ENCODE measurements at regions not wholly inside any gene's neighbourhood (a gene's known extent, or its start where the extent isn't known, plus 50 kb on each side); places are given as distances from the start of the nearest gene placed in this dataset.

DNA sequence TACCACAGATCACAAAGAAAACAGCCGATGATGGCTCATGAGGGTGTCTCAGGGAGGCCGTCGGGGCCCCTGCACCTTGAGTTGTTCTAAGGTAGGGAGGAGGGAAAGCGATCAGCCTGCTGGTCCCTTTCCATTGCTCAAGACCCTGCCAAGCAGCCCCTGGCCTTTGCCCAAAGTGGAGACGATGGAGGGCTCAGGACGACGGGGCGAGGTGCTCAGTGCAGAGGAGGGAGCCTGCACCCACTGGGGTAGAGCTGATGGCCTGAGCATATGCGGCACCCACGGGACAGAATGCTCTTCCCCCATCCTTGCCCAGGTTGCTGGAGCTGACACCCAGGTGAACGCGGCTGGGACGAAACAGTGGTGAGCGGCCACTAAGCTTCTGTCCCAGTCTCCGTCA is 58.3 kb upstream of the FAM20C start:
- TF ChIP-seq, protein P1, sequence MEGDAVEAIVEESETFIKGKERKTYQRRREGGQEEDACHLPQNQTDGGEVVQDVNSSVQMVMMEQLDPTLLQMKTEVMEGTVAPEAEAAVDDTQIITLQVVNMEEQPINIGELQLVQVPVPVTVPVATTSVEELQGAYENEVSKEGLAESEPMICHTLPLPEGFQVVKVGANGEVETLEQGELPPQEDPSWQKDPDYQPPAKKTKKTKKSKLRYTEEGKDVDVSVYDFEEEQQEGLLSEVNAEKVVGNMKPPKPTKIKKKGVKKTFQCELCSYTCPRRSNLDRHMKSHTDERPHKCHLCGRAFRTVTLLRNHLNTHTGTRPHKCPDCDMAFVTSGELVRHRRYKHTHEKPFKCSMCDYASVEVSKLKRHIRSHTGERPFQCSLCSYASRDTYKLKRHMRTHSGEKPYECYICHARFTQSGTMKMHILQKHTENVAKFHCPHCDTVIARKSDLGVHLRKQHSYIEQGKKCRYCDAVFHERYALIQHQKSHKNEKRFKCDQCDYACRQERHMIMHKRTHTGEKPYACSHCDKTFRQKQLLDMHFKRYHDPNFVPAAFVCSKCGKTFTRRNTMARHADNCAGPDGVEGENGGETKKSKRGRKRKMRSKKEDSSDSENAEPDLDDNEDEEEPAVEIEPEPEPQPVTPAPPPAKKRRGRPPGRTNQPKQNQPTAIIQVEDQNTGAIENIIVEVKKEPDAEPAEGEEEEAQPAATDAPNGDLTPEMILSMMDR (IDR thresholded peaks at IDR 0.05; ENCODE audit: extremely low read depth, missing control alignments) = no peak

DNA sequence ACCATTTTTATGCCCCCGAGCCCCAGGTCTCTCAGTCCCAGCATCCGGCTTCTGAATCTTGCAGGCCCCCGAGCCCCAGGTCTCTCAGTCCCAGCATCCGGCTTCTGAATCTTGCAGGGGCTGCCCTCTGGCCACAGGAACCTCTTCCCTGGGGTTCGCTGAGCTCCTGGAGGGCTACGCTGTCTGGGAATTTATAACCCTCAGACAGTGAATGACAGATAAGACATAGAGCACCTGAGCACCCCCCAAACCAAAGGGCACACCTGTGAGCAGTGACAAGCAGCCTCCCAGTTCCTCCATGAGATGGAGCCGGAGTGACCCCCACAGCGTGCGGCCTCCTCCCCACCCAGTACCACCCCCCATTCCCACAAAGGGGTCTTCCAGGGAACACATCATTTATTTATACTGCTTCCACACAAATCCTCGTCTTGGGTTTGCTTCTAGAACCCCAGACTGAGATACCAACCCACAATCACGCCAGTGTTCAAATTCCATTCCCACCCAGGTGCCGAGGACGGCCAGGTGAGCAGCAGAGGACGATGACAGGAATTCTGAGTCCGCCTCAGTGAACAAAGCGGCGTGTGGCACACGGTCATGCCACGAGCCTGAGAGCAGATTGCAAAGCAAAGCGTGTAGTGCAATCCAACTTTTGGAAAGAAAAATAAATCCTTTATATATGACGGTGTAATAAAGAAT is 57.7 kb upstream of the FAM20C start:
- no peak for DNase-seq (ENCODE audit: low spot score)
- TF ChIP-seq, protein P1 (IDR thresholded peaks at IDR 0.05; ENCODE audit: extremely low read depth, missing control alignments) = no peak

More for the DNA sequence above, 58.3 kb upstream of the FAM20C start:
- no peak for DNase-seq (ENCODE audit: low spot score)

DNA sequence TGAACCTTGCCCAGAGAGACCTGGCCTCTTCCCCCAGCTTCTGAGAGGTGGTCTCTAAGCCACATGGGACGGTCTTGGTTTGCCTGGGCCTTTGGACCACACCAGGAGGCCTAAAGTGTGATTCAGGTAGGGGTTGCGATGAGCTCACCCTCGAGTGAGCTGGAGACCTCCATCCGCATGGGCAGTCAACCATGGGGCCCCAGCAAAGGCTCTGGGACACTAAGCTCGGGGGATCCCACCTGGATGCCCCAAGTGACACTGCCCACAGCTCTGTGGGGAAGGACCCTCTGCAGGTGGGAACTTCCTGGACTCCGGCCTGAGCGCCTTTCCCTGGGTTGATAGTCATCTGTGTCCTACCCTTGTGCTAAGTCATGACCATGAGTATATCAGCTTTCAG is 57.1 kb upstream of the FAM20C start:
- TF ChIP-seq, protein P1 (IDR thresholded peaks at IDR 0.05; ENCODE audit: extremely low read depth, missing control alignments) = no peak
- no peak for DNase-seq (ENCODE audit: low spot score)

DNA sequence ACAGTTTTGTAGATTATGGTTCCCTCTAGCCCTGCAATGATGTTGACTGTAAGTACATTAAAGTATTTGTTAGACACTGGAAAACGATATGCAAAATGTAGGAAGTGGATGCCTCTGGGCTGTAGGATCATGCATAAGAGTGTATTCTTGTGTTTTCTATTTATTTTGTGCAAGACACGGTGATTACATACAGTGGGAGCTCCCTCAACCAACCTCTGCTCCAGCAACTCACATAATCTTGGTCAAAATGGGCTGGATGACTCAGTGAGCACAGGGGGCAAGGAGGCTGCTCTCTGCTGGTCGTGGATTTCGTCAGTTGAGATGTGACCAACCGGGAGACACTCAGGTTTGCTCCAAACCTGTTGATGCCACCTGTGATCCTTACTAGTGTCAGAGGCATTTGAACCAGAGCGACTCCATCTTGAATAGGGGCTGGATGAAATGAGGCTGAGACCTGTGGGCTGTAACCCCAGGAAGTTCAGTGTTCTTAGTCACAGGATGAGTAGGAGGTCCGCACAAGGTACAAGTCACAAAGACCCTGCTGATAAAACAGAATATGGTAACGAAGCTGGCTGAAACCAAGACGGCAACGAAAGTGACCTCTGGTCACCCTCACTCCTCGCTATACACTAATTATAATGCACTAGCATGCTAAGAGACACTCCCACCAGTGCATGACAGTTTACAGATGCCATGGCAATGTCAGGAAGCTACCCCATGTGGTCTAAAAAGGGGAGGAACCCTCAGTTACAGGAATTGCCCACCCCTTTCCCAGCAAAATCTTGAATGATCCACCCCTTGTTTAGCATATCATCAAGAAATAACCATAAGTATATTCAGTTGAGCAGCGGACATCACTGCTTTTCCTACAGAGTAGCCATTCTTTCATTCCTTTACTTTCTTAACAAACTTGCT is 56.4 kb upstream of the FAM20C start:
- TF ChIP-seq, protein P1 (IDR thresholded peaks at IDR 0.05; ENCODE audit: extremely low read depth, missing control alignments) = no peak
- DNase-seq (ENCODE audit: low spot score) = no peak

DNA sequence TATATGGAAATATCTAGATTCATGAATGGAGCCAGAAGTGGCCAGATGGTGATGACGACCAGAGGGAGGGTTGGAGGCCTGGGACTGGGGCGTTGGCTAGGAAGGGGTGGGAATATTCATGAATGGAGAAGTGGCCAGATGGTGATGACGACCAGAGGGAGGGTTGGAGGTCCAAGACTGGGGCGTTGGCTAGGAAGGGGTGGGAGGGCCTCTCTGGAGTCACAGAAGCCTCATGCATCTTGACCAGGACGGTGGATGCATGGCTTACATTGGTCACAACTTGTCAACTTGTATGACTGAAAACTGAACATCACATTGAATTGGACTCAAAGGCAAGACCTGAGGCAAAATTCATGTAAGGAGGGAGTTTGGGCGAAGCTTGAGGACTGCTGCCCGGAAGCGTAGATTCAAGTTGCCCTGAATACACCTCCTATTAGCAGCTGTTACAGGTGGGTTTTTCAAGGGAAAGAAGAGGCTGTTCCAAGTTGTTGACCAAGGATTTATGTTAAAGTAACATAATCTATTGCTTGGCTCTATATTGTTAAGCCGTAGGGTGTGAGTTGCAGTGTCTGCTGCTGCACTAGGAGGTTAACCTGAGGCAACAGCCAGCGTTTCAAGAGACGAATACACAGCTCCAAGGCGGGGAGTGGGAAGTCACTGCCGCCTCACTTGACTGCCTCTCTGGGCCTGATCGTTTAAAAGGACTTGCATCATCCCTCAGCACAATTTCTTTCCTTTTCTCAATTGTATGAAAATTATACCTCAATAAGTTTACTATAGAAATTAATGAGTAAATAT is 55.1 kb upstream of the FAM20C start:
- no peak for DNase-seq (ENCODE audit: low spot score)
- TF ChIP-seq, protein P1 (IDR thresholded peaks at IDR 0.05; ENCODE audit: extremely low read depth, missing control alignments) = no peak

DNA sequence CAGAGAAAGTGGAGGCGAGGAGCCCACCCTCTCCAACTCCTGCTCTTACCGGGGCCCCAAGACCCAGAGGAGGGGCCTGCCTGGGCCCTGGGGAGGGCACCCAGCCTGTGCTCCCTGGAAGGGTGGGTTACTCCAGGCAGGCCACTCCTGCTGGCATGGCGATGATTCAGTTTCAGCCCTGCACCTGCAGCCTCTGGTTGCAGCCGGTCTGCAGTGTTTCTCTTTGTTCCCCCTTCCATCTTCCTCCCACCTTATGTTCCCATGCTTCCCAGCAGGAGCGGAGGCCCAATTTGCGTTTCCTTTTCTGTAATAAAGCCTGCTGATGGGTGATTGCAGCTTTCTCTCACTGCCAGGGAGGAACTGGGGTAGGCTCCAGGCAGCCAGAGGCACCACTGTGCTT is 53.2 kb upstream of the FAM20C start:
- DNase-seq (ENCODE audit: low spot score) = no peak
- TF ChIP-seq, protein P1 (IDR thresholded peaks at IDR 0.05; ENCODE audit: extremely low read depth, missing control alignments) = no peak

Data from GM20000 (cell line).